WTC11 (cell line): ENCODE measurements at regions not wholly inside any gene's neighbourhood (a gene's known extent, or its start where the extent isn't known, plus 50 kb on each side); places are given as distances from the start of the nearest gene placed in this dataset.

Experiments
- ATAC-seq: fragments of 200-7000 bp; cut with Tn5 transposase; 2 replicates; pipeline ENCODE4 v1.10.0; 2021; ENCODE audit warnings: mild to moderate bottlenecking, moderate library complexity
- CTCF ChIA-PET: fragments of 300-600 bp; sonication (Branson Sonifier 250); formaldehyde crosslinking; loops from one replicate; lab custom pipeline; 2021; ENCODE audit warnings: antibody characterized with exemption; lab: Charles Lee
- POLR2A ChIA-PET: fragments of 350-600 bp; sonication (Branson Sonifier 250); formaldehyde crosslinking; loops from one replicate; lab custom pipeline; 2021; ENCODE audit warnings: antibody characterized with exemption; lab: Charles Lee
- DNase-seq: peaks from one replicate; pipeline ENCODE4 v3.0.0; 2021; ENCODE audit warnings: low spot score
- H3K27ac Mint-ChIP-seq: 2 replicates; pipeline ENCODE4 v1.8.0; 2021; ENCODE audit warnings: mixed read lengths
- H3K27me3 Mint-ChIP-seq: 2 replicates; pipeline ENCODE4 v1.8.0; 2021; ENCODE audit warnings: low read depth, mild to moderate bottlenecking, moderate library complexity, mixed read lengths
- H3K36me3 Mint-ChIP-seq: 2 replicates; pipeline ENCODE4 v1.8.0; 2021; ENCODE audit warnings: mixed read lengths
- H3K4me1 Mint-ChIP-seq: 2 replicates; pipeline ENCODE4 v1.8.0; 2022; ENCODE audit warnings: mixed read lengths
- H3K4me3 Mint-ChIP-seq: 2 replicates; pipeline ENCODE4 v1.8.0; 2021; ENCODE audit warnings: mild to moderate bottlenecking, moderate library complexity, mixed read lengths
- H3K9me3 Mint-ChIP-seq: 2 replicates; pipeline ENCODE4 v1.8.0; 2021; ENCODE audit warnings: mixed read lengths
- AR ChIP-seq: fragments of 250-450 bp; sonication (Bioruptor Pico); IDR thresholded peaks from 2 replicates; pipeline ENCODE4 v1.9.0; 2021; ENCODE audit warnings: mild to moderate bottlenecking
- ATF1 ChIP-seq: sonication (generic); formaldehyde crosslinking; IDR thresholded peaks from 2 replicates; pipeline ENCODE4 v1.8.1; 2023; ENCODE audit warnings: mild to moderate bottlenecking, moderate library complexity, missing genetic modification reagents
- ATF2 ChIP-seq: sonication (generic); formaldehyde crosslinking; IDR thresholded peaks from 2 replicates; pipeline ENCODE4 v1.8.1; 2022; ENCODE audit warnings: low read depth, missing genetic modification reagents, borderline replicate concordance
- CREB1 ChIP-seq: sonication (generic); formaldehyde crosslinking; IDR thresholded peaks from 2 replicates; pipeline ENCODE4 v1.8.0; 2023; ENCODE audit warnings: mild to moderate bottlenecking, missing genetic modification reagents
- CREM ChIP-seq: sonication (generic); formaldehyde crosslinking; IDR thresholded peaks from 2 replicates; pipeline ENCODE4 v1.8.1; 2022; ENCODE audit warnings: mild to moderate bottlenecking, missing genetic modification reagents, moderate library complexity
- ELF4 ChIP-seq: sonication (generic); formaldehyde crosslinking; IDR thresholded peaks from 2 replicates; pipeline ENCODE4 v1.8.1; 2022; ENCODE audit warnings: low read depth, mild to moderate bottlenecking, moderate library complexity, missing genetic modification reagents
- ETV6 ChIP-seq: sonication (generic); formaldehyde crosslinking; IDR thresholded peaks from 2 replicates; pipeline ENCODE4 v1.8.1; 2022; ENCODE audit warnings: mild to moderate bottlenecking, missing genetic modification reagents
- HMGA2 ChIP-seq: fragments of 250-450 bp; sonication (Bioruptor Pico); IDR thresholded peaks from 2 replicates; pipeline ENCODE4 v1.4.0; 2021; ENCODE audit warnings: mild to moderate bottlenecking, moderate library complexity
- MXD4 ChIP-seq: fragments of 250-450 bp; sonication (Bioruptor Pico); IDR thresholded peaks from 2 replicates; pipeline ENCODE4 v1.8.0; 2021; ENCODE audit warnings: mild to moderate bottlenecking, moderate library complexity, borderline replicate concordance
- SOX15 ChIP-seq: fragments of 250-450 bp; sonication (Bioruptor Pico); IDR thresholded peaks from 2 replicates; pipeline ENCODE4 v1.9.0; 2021; ENCODE audit warnings: mild to moderate bottlenecking
- TP53 ChIP-seq: sonication (generic); formaldehyde crosslinking; IDR thresholded peaks from 2 replicates; pipeline ENCODE4 v1.8.1; 2023; ENCODE audit warnings: mild to moderate bottlenecking, missing genetic modification reagents
- ZNF219 ChIP-seq: sonication (generic); formaldehyde crosslinking; IDR thresholded peaks from 2 replicates; pipeline ENCODE4 v1.8.0; 2023; ENCODE audit warnings: missing genetic modification reagents, mild to moderate bottlenecking, borderline replicate concordance
- ZNF416 ChIP-seq: fragments of 250-450 bp; sonication (Bioruptor Pico); IDR thresholded peaks from 2 replicates; pipeline ENCODE4 v1.9.0; 2021; ENCODE audit warnings: mild to moderate bottlenecking, inconsistent platforms
- TF ChIP-seq, protein P1 (sequence below): sonication (generic); formaldehyde crosslinking; IDR thresholded peaks from 2 replicates; pipeline ENCODE4 v1.8.1; 2022; ENCODE audit warnings: low read depth, mild to moderate bottlenecking, moderate library complexity, missing genetic modification reagents, borderline replicate concordance
- TF ChIP-seq, protein P2 (sequence below): sonication (generic); formaldehyde crosslinking; IDR thresholded peaks from 2 replicates; pipeline ENCODE4 v1.8.0; 2022; ENCODE audit warnings: mild to moderate bottlenecking, missing genetic modification reagents
- TF ChIP-seq, protein P3 (sequence below): fragments of 250-450 bp; sonication (Bioruptor Pico); IDR thresholded peaks from 2 replicates; pipeline ENCODE4 v1.9.0; 2021; ENCODE audit warnings: moderate library complexity, mild to moderate bottlenecking, inconsistent platforms, borderline replicate concordance

- TF ChIP-seq CREB1 (no peak), MXD4 (no peak), ATF2 (CRISPR knock-in tag) (no peak), TP53 (CRISPR knock-in tag) (no peak)
Observed at GRCh38 chr1:193525917-193526710, 339.7 kb upstream of the B3GALT2 start (continued).

- H3K27ac Mint-ChIP-seq: no peak overlapping the region
- no peaks in the 10 kb centered on the region for H3K36me3 Mint-ChIP-seq
- no peaks in the 10 kb centered on the region for H3K4me1 Mint-ChIP-seq
- ChIA-PET CTCF (no interaction called here), POLR2A (no interaction called here)
- DNase-seq (no peak), ATAC-seq (no peak)
- TF ChIP-seq, protein P1, sequence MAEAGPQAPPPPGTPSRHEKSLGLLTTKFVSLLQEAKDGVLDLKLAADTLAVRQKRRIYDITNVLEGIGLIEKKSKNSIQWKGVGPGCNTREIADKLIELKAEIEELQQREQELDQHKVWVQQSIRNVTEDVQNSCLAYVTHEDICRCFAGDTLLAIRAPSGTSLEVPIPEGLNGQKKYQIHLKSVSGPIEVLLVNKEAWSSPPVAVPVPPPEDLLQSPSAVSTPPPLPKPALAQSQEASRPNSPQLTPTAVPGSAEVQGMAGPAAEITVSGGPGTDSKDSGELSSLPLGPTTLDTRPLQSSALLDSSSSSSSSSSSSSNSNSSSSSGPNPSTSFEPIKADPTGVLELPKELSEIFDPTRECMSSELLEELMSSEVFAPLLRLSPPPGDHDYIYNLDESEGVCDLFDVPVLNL (CRISPR knock-in tag): no peak
- TF ChIP-seq CREM (CRISPR knock-in tag) (no peak), ETV6 (CRISPR knock-in tag) (no peak)
- peaks cover 4% of the 10 kb centered on the region; the same call in 1 of the 2 replicates for H3K9me3 Mint-ChIP-seq
- H3K4me3 Mint-ChIP-seq: no peak overlapping the region
- H3K27me3 Mint-ChIP-seq: no peaks in the 10 kb centered on the region
Observed at GRCh38 chr1:193525411-193525810, 339.0 kb upstream of the B3GALT2 start.

GRCh38 chr1:193524616-193525015, 338.2 kb upstream of the B3GALT2 start:
- no peak overlapping the region for H3K27ac Mint-ChIP-seq
- no peaks in the 10 kb centered on the region for H3K4me1 Mint-ChIP-seq
- ATAC-seq (no peak), DNase-seq (no peak)
- ChIA-PET CTCF (no interaction called here), POLR2A (no interaction called here)
- no peak overlapping the region for H3K4me3 Mint-ChIP-seq
- H3K27me3 Mint-ChIP-seq: no peaks in the 10 kb centered on the region
- H3K9me3 Mint-ChIP-seq: peaks cover 4% of the 10 kb centered on the region; the same call in 1 of the 2 replicates
- H3K36me3 Mint-ChIP-seq: no peaks in the 10 kb centered on the region
- TF ChIP-seq SOX15 (CRISPR knock-in tag) (no peak), HMGA2 (CRISPR knock-in tag) (no peak), ATF1 (CRISPR knock-in tag) (no peak), ETV6 (CRISPR knock-in tag) (no peak), AR (no peak), ZNF416 (no peak), ELF4 (CRISPR knock-in tag) (no peak), ZNF219 (CRISPR knock-in tag) (no peak)
- TF ChIP-seq, protein P2, sequence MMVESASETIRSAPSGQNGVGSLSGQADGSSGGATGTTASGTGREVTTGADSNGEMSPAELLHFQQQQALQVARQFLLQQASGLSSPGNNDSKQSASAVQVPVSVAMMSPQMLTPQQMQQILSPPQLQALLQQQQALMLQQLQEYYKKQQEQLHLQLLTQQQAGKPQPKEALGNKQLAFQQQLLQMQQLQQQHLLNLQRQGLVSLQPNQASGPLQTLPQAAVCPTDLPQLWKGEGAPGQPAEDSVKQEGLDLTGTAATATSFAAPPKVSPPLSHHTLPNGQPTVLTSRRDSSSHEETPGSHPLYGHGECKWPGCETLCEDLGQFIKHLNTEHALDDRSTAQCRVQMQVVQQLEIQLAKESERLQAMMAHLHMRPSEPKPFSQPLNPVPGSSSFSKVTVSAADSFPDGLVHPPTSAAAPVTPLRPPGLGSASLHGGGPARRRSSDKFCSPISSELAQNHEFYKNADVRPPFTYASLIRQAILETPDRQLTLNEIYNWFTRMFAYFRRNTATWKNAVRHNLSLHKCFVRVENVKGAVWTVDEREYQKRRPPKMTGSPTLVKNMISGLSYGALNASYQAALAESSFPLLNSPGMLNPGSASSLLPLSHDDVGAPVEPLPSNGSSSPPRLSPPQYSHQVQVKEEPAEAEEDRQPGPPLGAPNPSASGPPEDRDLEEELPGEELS (CRISPR knock-in tag): no peak
- TF ChIP-seq, protein P3, sequence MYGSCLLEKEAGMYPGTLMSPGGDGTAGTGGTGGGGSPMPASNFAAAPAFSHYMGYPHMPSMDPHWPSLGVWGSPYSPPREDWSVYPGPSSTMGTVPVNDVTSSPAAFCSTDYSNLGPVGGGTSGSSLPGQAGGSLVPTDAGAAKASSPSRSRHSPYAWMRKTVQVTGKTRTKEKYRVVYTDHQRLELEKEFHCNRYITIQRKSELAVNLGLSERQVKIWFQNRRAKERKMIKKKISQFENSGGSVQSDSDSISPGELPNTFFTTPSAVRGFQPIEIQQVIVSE (CRISPR knock-in tag): no peak
